ENCODE measurements at regions not wholly inside any gene's neighbourhood (a gene's known extent, or its start where the extent isn't known, plus 50 kb on each side); places are given as distances from the start of the nearest gene placed in this dataset.

DNA sequence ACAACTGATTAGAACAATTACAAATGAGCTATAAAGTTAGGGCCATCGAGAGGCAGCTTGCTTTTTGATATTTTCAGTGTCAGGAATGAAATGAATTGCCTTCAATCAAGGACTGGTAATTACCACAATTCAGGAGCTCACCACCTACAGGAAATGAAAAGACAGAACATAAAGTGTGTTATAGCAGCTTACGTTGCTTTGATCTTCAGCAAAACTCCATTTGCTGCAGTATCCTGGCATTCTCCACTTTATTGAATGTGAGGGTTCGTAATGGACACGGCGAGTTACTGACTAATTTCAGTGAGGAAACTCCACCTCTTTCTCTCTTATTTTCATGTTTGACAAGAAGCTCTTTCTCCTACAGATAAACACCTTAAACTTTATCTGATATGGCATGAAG lies 440.0 kb upstream of the HSF2 start:
- TF ChIP-seq EZH2phosphoT487 (IDR thresholded peaks at IDR 0.05; ENCODE audit: insufficient read depth, low read depth) (no peak), EZH2 (IDR thresholded peaks at IDR 0.05; ENCODE audit: insufficient read depth, poor library complexity, severe bottlenecking) (no peak)
